ENCODE measurements at regions not wholly inside any gene's neighbourhood (a gene's known extent, or its start where the extent isn't known, plus 50 kb on each side); places are given as distances from the start of the nearest gene placed in this dataset.

GRCh38 chr14:94924189-94924588, 154.3 kb upstream of the GSC start:
- Histone ChIP-seq H4K20me1 (ENCODE audit: control insufficient read depth, insufficient read depth) (no peaks in the 10 kb centered on the region), H2AFZ (ENCODE audit: control insufficient read depth, low read depth, low read length) (no peak overlapping the region), H3K4me1 (ENCODE audit: control insufficient read depth, insufficient read depth, low read length) (no peaks in the 10 kb centered on the region), H3K27me3 (replicated peaks in 1 of 2; ENCODE audit: control insufficient read depth in 2 of 2, insufficient read depth in 2 of 2, low read length in 1 of 2) (no peaks in the 10 kb centered on the region; a peak in 1 of 4 replicates), H3K36me3 (ENCODE audit: control insufficient read depth in 2 of 2, insufficient read depth in 2 of 2, low read length in 1 of 2) (no peaks in the 10 kb centered on the region), H3K9ac (ENCODE audit: control insufficient read depth, insufficient read depth, low read length) (no peak overlapping the region), H3K4me3 (no peak overlapping the region), H3K79me2 (ENCODE audit: control insufficient read depth, insufficient read depth, low read length) (no peaks in the 10 kb centered on the region), H3K9me3 (replicated peaks; ENCODE audit: control insufficient read depth, insufficient read depth, low read length) (no peaks in the 10 kb centered on the region), H3K4me2 (ENCODE audit: control insufficient read depth, insufficient read depth) (no peak overlapping the region), H3K27ac (ENCODE audit: control insufficient read depth, insufficient read depth) (no peak overlapping the region)
- RAD21 ChIA-PET (ENCODE audit: unreplicated experiment), result no interaction called here
- ATAC-seq, result no peak
- POLR2A ChIA-PET, result no interaction called here
- SMC1A ChIA-PET (ENCODE audit: uncharacterized antibody, unreplicated experiment), result no interaction called here
- no peak for TF ChIP-seq EZH2 (IDR thresholded peaks at IDR 0.05; ENCODE audit: borderline replicate concordance, control insufficient read depth, low read depth, low read length)
- TF ChIP-seq, protein P1, sequence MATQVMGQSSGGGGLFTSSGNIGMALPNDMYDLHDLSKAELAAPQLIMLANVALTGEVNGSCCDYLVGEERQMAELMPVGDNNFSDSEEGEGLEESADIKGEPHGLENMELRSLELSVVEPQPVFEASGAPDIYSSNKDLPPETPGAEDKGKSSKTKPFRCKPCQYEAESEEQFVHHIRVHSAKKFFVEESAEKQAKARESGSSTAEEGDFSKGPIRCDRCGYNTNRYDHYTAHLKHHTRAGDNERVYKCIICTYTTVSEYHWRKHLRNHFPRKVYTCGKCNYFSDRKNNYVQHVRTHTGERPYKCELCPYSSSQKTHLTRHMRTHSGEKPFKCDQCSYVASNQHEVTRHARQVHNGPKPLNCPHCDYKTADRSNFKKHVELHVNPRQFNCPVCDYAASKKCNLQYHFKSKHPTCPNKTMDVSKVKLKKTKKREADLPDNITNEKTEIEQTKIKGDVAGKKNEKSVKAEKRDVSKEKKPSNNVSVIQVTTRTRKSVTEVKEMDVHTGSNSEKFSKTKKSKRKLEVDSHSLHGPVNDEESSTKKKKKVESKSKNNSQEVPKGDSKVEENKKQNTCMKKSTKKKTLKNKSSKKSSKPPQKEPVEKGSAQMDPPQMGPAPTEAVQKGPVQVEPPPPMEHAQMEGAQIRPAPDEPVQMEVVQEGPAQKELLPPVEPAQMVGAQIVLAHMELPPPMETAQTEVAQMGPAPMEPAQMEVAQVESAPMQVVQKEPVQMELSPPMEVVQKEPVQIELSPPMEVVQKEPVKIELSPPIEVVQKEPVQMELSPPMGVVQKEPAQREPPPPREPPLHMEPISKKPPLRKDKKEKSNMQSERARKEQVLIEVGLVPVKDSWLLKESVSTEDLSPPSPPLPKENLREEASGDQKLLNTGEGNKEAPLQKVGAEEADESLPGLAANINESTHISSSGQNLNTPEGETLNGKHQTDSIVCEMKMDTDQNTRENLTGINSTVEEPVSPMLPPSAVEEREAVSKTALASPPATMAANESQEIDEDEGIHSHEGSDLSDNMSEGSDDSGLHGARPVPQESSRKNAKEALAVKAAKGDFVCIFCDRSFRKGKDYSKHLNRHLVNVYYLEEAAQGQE (IDR thresholded peaks at IDR 0.05; ENCODE audit: low read depth, low read length), result no peak
- in situ Hi-C loops (cut with MboI) (no loop called here), intact Hi-C loops (cut with micrococcal nuclease; ENCODE audit: unreplicated experiment) (no loop called here)
- WGBS (ENCODE audit: insufficient coverage, insufficient replicate concordance, low lambda C conversion rate, missing lambda C conversion rate), result 58% methylated on average over 4 of the region's 4 CpGs
- no peak for FAIRE-seq
- CTCF ChIA-PET, result no interaction called here
- BruUV-seq (replicated peaks), result no TSS peak
- no peak for DNase-seq (ENCODE audit: low read depth, low spot score)

DNA sequence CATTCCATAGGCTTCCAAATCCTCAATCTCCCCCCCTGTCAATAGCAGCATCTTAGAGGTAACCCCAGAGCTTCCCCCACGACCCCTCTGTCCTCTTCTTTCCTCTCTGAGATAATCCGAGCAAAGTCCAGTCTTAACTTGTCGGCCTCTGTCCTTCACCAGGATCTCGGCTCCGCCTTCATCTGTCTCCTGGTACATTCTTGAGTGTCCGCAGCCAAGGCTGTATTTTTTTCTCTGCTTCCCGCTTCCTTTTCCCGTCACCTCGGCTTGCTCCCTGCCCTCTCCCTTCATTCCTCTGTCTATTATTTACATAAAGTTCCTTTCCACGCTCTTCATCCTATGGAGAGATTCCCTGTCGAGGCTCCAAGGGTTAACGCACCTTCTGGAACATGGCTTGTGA, 153.9 kb upstream of the GSC start:
- 47% methylated on average over 12 of the region's 12 CpGs for WGBS (ENCODE audit: insufficient coverage, insufficient replicate concordance, low lambda C conversion rate, missing lambda C conversion rate)
- BruUV-seq (replicated peaks), result no TSS peak
- ChIA-PET POLR2A (no interaction called here), SMC1A (ENCODE audit: uncharacterized antibody, unreplicated experiment) (no interaction called here), RAD21 (ENCODE audit: unreplicated experiment) (no interaction called here), CTCF (no interaction called here)
- Histone ChIP-seq H4K20me1 (ENCODE audit: control insufficient read depth, insufficient read depth) (no peaks in the 10 kb centered on the region), H2AFZ (ENCODE audit: control insufficient read depth, low read depth, low read length) (no peak overlapping the region), H3K4me3 (no peak overlapping the region), H3K27me3 (replicated peaks in 1 of 2; ENCODE audit: control insufficient read depth in 2 of 2, insufficient read depth in 2 of 2, low read length in 1 of 2) (no peaks in the 10 kb centered on the region; a peak in 1 of 4 replicates), H3K79me2 (ENCODE audit: control insufficient read depth, insufficient read depth, low read length) (no peaks in the 10 kb centered on the region), H3K9ac (ENCODE audit: control insufficient read depth, insufficient read depth, low read length) (no peak overlapping the region), H3K4me2 (ENCODE audit: control insufficient read depth, insufficient read depth) (no peak overlapping the region), H3K27ac (ENCODE audit: control insufficient read depth, insufficient read depth) (no peak overlapping the region), H3K9me3 (replicated peaks; ENCODE audit: control insufficient read depth, insufficient read depth, low read length) (no peaks in the 10 kb centered on the region), H3K4me1 (ENCODE audit: control insufficient read depth, insufficient read depth, low read length) (no peaks in the 10 kb centered on the region), H3K36me3 (ENCODE audit: control insufficient read depth in 2 of 2, insufficient read depth in 2 of 2, low read length in 1 of 2) (no peaks in the 10 kb centered on the region)
- intact Hi-C loops (cut with micrococcal nuclease; ENCODE audit: unreplicated experiment) (no loop called here), in situ Hi-C loops (cut with MboI) (no loop called here)
- ATAC-seq (no peak), DNase-seq (ENCODE audit: low read depth, low spot score) (no peak), FAIRE-seq (no peak)
- TF ChIP-seq RCOR1 (conservative IDR thresholded peaks at IDR 0.05; ENCODE audit: low read depth, low read length) (no peak), SMC3 (IDR thresholded peaks at IDR 0.05; ENCODE audit: borderline replicate concordance, low read length) (no peak), POLR2AphosphoS5 (IDR thresholded peaks at IDR 0.05; ENCODE audit: low read length) (no peak), RB1 (IDR thresholded peaks at IDR 0.05; ENCODE audit: borderline replicate concordance) (no peak), RELA (IDR thresholded peaks at IDR 0.05; ENCODE audit: borderline replicate concordance, partially characterized antibody) (no peak), TARDBP (IDR thresholded peaks at IDR 0.05; ENCODE audit: borderline replicate concordance) (no peak), TBL1XR1 (IDR thresholded peaks at IDR 0.05; ENCODE audit: low read depth, low read length) (no peak), PML (IDR thresholded peaks at IDR 0.05; ENCODE audit: low read length) (no peak), LARP7 (IDR thresholded peaks at IDR 0.05) (no peak), SMAD1 (IDR thresholded peaks at IDR 0.05; ENCODE audit: low read depth, partially characterized antibody) (no peak), EGR1 (IDR thresholded peaks at IDR 0.05; ENCODE audit: borderline replicate concordance in 1 of 2, low read depth in 2 of 2, low read length in 2 of 2) (no peak), RAD21 (IDR thresholded peaks at IDR 0.05; ENCODE audit: insufficient read depth, low read depth, low read length) (no peak), ZZZ3 (IDR thresholded peaks at IDR 0.05; ENCODE audit: control insufficient read depth, insufficient read length, low read depth) (no peak), TAF1 (IDR thresholded peaks at IDR 0.05; ENCODE audit: borderline replicate concordance, low read depth, low read length) (no peak), NFXL1 (IDR thresholded peaks at IDR 0.05; ENCODE audit: borderline replicate concordance) (no peak), NR2F1 (conservative IDR thresholded peaks at IDR 0.05) (no peak), IKZF1 (conservative IDR thresholded peaks at IDR 0.05) (no peak)

Data from GM12878 (cell line).